ENCODE measurements at regions not wholly inside any gene's neighbourhood (a gene's known extent, or its start where the extent isn't known, plus 50 kb on each side); places are given as distances from the start of the nearest gene placed in this dataset.

DNA sequence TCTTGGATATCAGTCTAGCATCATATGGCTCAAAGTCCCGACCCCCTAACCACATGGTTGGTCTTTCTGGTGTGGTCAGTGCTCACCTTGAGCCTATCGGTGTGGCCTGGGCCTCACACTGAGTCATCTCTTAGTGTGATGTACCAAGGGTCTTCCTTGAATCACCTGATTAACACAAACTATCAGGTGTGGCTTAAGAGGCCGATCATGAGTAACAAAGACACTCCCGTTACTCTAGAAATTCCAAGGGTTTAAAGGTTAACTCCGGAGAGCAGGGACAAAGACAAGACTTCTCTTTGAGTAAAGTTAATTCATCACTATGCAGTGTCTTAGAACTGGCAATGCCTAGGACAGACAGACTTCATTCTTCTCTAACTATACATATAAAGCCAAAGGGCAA, 52.3 kb upstream of the ARMC3 start:
- H3K4me1 Mint-ChIP-seq = peaks cover 3% of the 10 kb centered on the region
- DNase-seq (ENCODE audit: low spot score in 2 of 2, unreplicated experiment in 2 of 2) = no peak
- H3K9me3 Mint-ChIP-seq = peaks cover 32% of the 10 kb centered on the region
- no peaks in the 10 kb centered on the region for H3K27me3 Mint-ChIP-seq (ENCODE audit: low read depth)
- TF ChIP-seq, protein P1, sequence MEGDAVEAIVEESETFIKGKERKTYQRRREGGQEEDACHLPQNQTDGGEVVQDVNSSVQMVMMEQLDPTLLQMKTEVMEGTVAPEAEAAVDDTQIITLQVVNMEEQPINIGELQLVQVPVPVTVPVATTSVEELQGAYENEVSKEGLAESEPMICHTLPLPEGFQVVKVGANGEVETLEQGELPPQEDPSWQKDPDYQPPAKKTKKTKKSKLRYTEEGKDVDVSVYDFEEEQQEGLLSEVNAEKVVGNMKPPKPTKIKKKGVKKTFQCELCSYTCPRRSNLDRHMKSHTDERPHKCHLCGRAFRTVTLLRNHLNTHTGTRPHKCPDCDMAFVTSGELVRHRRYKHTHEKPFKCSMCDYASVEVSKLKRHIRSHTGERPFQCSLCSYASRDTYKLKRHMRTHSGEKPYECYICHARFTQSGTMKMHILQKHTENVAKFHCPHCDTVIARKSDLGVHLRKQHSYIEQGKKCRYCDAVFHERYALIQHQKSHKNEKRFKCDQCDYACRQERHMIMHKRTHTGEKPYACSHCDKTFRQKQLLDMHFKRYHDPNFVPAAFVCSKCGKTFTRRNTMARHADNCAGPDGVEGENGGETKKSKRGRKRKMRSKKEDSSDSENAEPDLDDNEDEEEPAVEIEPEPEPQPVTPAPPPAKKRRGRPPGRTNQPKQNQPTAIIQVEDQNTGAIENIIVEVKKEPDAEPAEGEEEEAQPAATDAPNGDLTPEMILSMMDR (IDR thresholded peaks at IDR 0.05; ENCODE audit: unreplicated experiment) = no peak
- H3K36me3 Mint-ChIP-seq = no peaks in the 10 kb centered on the region
- H3K4me3 Mint-ChIP-seq = no peak overlapping the region
- H3K27ac Mint-ChIP-seq = no peak overlapping the region

DNA sequence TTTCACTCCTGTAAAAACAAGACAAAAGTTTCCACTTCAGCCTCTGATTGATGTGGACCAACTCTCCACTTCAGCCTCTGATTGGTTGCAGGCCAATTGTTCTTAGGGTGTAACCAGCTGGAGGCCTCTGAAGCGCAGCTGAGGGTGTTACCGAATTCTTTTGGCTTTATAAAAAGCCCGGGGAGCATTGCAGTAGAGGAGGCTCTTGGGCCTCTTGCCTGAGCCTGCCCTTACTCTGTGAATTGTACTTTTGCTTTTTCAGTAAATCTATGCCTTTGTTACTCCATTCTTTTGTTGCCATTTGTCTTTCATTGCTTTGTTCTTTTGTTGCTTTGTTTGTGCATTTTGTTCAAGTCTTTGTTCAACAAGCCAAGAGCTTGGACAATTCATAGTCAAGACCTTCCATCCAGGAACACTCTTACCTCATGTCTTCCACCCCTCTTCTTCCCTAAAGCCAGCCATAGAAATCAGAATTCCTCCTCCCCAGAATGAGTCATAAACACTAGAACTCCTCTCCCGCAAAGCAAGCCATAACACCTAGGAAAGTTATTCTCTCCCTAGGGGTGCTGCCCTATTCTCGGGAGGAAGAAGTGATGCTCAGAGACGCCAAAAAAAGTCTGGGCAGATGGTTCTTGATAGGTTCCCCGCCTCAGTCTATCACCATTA, 53.5 kb upstream of the ARMC3 start:
- DNase-seq (ENCODE audit: low spot score in 2 of 2, unreplicated experiment in 2 of 2) = no peak
- H3K9me3 Mint-ChIP-seq = peaks cover 21% of the 10 kb centered on the region
- no peaks in the 10 kb centered on the region for H3K27me3 Mint-ChIP-seq (ENCODE audit: low read depth)
- H3K36me3 Mint-ChIP-seq = no peaks in the 10 kb centered on the region
- no peak overlapping the region for H3K4me3 Mint-ChIP-seq
- TF ChIP-seq, protein P1 (IDR thresholded peaks at IDR 0.05; ENCODE audit: unreplicated experiment) = no peak
- no peak overlapping the region for H3K27ac Mint-ChIP-seq
- H3K4me1 Mint-ChIP-seq = peaks cover 3% of the 10 kb centered on the region

DNA sequence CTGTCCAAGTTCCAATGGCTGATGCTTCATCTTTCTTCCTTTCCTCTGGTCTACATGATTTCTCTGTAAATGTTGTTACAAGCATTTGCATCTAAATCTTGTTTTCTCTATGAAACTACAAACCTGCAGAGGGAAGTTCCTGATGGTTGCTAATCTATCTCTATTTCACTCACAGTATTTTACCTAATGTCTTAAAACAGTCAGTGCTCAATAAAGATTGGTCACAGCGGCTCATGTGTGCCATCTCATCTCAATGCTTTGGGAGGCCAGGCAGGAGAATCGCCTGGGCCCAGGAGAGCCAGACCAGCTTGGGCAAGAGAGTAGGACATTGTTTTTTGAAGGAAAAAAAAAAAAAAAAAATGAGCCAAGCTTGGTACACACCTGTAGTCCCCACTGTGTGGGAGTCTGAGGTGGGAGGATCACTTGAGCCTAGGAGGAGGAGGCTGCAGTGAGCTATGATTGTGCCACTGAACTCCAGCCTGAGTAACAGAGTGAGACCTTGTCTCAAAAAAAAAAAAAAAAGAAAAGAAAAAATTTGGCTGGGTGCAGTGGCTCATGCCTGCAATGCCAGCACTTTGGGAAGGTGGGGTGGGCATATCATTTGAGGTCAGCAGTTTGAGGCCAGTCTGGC, 71.3 kb upstream of the ARMC3 start:
- DNase-seq (ENCODE audit: low spot score in 2 of 2, unreplicated experiment in 2 of 2) = no peak
- Mint-ChIP-seq H3K4me1 (peaks cover 7% of the 10 kb centered on the region), H3K27me3 (ENCODE audit: low read depth) (no peaks in the 10 kb centered on the region), H3K4me3 (no peak overlapping the region), H3K27ac (no peak overlapping the region), H3K9me3 (peaks cover 4% of the 10 kb centered on the region), H3K36me3 (no peaks in the 10 kb centered on the region)
- TF ChIP-seq, protein P1 (IDR thresholded peaks at IDR 0.05; ENCODE audit: unreplicated experiment) = no peak

DNA sequence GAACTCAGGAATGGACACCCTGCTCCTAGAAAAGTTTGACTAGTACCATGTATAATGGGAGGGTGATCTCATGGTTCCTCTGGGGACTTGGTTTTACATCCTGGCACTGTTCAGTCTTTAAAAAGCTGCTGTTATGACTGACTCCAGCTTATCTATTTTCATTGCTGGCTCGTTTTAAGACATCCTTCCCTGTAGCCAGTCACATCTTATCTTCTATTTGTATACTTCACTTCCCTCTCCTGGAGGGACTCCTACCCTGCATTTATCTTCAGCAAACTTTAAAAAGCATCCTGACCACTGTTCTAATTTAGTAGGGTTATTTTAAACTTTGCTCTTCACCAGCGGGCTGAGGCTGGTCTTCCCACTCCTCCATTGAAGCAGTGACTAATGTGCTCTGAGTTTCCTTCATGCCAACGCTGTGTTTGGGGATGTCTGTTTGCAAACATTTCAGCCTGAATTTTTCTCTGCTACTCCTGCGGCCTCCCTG, 72.9 kb upstream of the ARMC3 start:
- no peaks in the 10 kb centered on the region for H3K27me3 Mint-ChIP-seq (ENCODE audit: low read depth)
- no peaks in the 10 kb centered on the region for H3K36me3 Mint-ChIP-seq
- TF ChIP-seq, protein P1 (IDR thresholded peaks at IDR 0.05; ENCODE audit: unreplicated experiment) = no peak
- no peak overlapping the region for H3K4me3 Mint-ChIP-seq
- peaks cover 7% of the 10 kb centered on the region for H3K4me1 Mint-ChIP-seq
- H3K9me3 Mint-ChIP-seq = peaks cover 4% of the 10 kb centered on the region
- no peak for DNase-seq (ENCODE audit: low spot score in 2 of 2, unreplicated experiment in 2 of 2)
- H3K27ac Mint-ChIP-seq = peak overlapping the region; percentile 35

DNA sequence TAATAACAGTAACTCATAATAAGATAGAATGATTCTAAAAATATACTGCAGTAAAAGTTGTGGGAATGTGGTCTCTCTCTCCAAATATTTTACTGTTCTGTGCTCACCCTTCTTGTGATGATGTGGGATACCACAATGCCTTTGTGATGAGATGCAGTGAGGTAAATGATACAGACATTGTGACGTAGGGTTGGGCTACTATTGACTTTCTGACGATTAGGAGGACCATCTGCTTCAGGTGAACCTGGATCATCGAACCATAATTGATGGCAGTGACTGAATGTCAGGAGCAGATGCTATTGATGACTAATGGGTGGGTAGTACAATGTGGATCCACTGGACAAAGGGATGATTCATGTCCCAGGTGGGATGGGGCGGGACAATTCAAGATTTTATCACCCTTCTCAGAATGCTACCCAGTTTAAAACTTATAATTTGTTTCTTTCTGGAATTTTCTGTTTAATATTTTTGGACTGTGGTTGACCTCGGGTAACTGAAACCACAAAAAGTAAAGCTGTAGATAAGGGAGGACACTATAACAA, 73.9 kb upstream of the ARMC3 start:
- no peak overlapping the region for H3K27ac Mint-ChIP-seq
- TF ChIP-seq, protein P1 (IDR thresholded peaks at IDR 0.05; ENCODE audit: unreplicated experiment) = no peak
- H3K27me3 Mint-ChIP-seq (ENCODE audit: low read depth) = no peaks in the 10 kb centered on the region
- H3K9me3 Mint-ChIP-seq = peaks cover 4% of the 10 kb centered on the region
- no peak for DNase-seq (ENCODE audit: low spot score in 2 of 2, unreplicated experiment in 2 of 2)
- H3K4me3 Mint-ChIP-seq = no peak overlapping the region
- no peaks in the 10 kb centered on the region for H3K36me3 Mint-ChIP-seq
- peaks cover 12% of the 10 kb centered on the region for H3K4me1 Mint-ChIP-seq

Measured in mesothelial cell of epicardium (in vitro differentiated cells).